WERI-Rb-1 (cell line): ENCODE measurements at regions not wholly inside any gene's neighbourhood (a gene's known extent, or its start where the extent isn't known, plus 50 kb on each side); places are given as distances from the start of the nearest gene placed in this dataset.

Experiments
- DNase-seq: peaks from one replicate; pipeline ENCODE4 v3.0.0-alpha.2; 2020
- H3K27ac ChIP-seq: fragments of 250-450 bp; sonication (Bioruptor Pico); 2 replicates; pipeline ENCODE4 v1.5.1; 2020; ENCODE audit warnings: mild to moderate bottlenecking, moderate library complexity
- H3K27me3 ChIP-seq: fragments of 250-450 bp; sonication (Bioruptor Pico); 2 replicates; pipeline ENCODE4 v1.5.1; 2021; ENCODE audit warnings: mild to moderate bottlenecking, low read depth, moderate library complexity; ENCODE audit not compliant: insufficient read depth, severe bottlenecking
- H3K36me3 ChIP-seq: fragments of 250-450 bp; sonication (Bioruptor Pico); 2 replicates; pipeline ENCODE4 v1.5.1; 2020; ENCODE audit warnings: mild to moderate bottlenecking, moderate library complexity
- H3K4me3 ChIP-seq: 2 replicates; pipeline ENCODE4 v1.5.1; 2011; ENCODE audit warnings: low read depth, mild to moderate bottlenecking, control low read depth, low read length
- H3K9me3 ChIP-seq: fragments of 250-450 bp; sonication (Bioruptor Pico); 2 replicates; pipeline ENCODE4 v1.5.1; 2021; ENCODE audit warnings: mild to moderate bottlenecking, moderate library complexity; ENCODE audit not compliant: severe bottlenecking
- TF ChIP-seq, protein P1 (sequence below): IDR thresholded peaks from 2 replicates; pipeline ENCODE4 v1.5.1; 2011; ENCODE audit warnings: low read depth, mild to moderate bottlenecking, control low read depth, inconsistent platforms, low read length

DNA sequence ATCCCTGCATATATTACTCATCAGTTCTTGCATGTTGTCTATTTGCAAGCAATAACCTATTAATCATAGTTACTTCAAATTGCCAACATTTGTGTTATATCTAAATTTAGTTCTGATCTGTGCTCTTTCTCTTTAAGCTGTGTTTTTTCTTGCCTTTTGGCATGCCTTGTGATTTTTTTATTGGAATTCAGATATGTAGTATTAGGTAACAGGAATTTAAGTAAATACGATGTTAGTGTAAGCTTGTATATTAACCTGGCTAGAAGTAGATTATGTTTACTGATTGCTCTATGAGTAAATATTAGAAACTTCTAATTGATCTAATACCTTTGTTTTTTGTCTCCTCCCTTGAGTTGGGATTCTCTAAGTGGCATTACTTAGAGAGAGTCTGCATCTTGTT is 718.9 kb upstream of the POT1 start:
- H3K4me3 ChIP-seq: no peak overlapping the region
- no peak for DNase-seq
- TF ChIP-seq, protein P1, sequence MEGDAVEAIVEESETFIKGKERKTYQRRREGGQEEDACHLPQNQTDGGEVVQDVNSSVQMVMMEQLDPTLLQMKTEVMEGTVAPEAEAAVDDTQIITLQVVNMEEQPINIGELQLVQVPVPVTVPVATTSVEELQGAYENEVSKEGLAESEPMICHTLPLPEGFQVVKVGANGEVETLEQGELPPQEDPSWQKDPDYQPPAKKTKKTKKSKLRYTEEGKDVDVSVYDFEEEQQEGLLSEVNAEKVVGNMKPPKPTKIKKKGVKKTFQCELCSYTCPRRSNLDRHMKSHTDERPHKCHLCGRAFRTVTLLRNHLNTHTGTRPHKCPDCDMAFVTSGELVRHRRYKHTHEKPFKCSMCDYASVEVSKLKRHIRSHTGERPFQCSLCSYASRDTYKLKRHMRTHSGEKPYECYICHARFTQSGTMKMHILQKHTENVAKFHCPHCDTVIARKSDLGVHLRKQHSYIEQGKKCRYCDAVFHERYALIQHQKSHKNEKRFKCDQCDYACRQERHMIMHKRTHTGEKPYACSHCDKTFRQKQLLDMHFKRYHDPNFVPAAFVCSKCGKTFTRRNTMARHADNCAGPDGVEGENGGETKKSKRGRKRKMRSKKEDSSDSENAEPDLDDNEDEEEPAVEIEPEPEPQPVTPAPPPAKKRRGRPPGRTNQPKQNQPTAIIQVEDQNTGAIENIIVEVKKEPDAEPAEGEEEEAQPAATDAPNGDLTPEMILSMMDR: no peak
- H3K27ac ChIP-seq: no peak overlapping the region
- no peaks in the 10 kb centered on the region for H3K9me3 ChIP-seq
- no peaks in the 10 kb centered on the region for H3K36me3 ChIP-seq
- no peaks in the 10 kb centered on the region for H3K27me3 ChIP-seq

DNA sequence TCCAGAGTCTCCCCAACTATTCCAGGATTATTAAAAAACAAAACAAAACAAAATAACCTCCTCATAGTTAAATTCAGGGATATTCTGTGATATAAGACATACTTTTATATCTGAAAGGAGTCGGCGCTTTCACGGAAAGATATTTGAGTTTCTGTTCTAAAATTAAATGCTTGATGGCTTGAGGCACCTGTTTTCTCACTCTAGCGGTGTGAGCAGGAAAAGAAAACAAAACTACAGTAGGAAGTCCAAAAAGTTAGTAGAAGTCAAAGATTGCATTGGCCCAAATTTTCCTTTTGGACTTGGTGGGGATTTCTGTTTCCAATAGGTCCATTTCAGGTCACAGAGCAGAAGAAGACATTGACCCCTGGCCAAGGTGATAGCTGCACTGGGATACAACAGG is 716.1 kb upstream of the POT1 start:
- DNase-seq: no peak
- Histone ChIP-seq H3K27ac (no peak overlapping the region), H3K4me3 (no peak overlapping the region), H3K27me3 (no peaks in the 10 kb centered on the region), H3K36me3 (no peaks in the 10 kb centered on the region), H3K9me3 (no peaks in the 10 kb centered on the region)
- TF ChIP-seq, protein P1: no peak

DNA sequence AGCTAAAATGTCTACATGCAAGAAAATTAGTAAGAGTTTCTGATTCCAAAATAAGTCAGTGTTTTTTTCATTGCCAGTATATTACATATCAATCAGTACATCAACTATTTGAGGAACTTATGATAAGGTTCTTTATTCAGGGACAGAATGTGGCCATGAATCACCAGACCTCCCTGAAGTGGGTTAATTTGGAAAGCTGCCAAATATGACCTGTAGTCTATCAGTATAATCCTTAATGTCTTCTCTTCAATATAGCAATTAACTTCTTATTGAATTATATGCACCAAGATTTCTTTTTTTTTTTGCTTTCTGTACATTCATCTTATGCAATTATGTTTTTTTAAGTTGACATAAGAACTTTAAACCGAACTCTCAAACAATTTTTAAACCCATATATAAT is 714.5 kb upstream of the POT1 start:
- no peaks in the 10 kb centered on the region for H3K9me3 ChIP-seq
- no peaks in the 10 kb centered on the region for H3K27me3 ChIP-seq
- no peak for DNase-seq
- H3K27ac ChIP-seq: no peak overlapping the region
- no peaks in the 10 kb centered on the region for H3K36me3 ChIP-seq
- H3K4me3 ChIP-seq: no peak overlapping the region
- TF ChIP-seq, protein P1: no peak

DNA sequence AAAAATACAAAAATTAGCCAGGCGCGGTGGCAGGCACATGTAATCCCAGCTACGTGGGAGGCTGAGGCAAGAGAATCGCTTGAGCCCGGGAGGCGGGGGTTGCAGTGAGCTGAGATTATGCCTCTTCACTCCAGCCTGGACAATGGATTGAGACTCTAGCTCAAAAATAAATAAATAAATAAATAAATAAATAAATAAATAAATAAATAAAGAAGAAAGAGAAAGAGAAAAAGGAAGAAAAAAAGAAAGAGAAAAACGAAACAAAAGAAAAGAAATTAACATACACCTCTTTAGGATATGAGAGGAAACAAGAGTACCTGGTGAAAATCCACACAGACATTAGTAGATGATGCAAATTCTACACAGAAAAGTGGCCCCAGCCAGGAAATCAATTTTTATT is 713.7 kb upstream of the POT1 start:
- Histone ChIP-seq H3K36me3 (no peaks in the 10 kb centered on the region), H3K27ac (no peak overlapping the region), H3K27me3 (no peaks in the 10 kb centered on the region), H3K4me3 (no peak overlapping the region), H3K9me3 (no peaks in the 10 kb centered on the region)
- DNase-seq: no peak
- TF ChIP-seq, protein P1: no peak

DNA sequence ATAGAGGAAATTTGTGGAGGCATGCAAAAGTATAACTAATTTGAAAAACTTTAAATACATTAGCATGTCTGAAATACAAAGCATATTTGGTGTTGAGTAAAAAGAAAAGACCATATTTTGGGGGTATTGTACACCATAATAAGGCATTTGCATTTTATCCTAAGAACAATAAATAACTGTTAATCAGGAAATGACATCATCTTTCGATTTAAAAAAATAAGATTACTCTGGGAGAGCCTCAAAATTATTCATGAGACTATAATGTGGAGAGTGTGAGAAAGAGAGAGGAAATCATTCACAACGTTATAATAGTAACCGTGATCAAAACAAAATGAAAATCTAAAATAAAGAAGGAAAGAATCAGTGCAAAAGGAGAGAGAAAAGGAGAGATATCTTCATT is 712.3 kb upstream of the POT1 start:
- H3K27ac ChIP-seq: no peak overlapping the region
- H3K9me3 ChIP-seq: peaks cover 2% of the 10 kb centered on the region
- TF ChIP-seq, protein P1: no peak
- H3K4me3 ChIP-seq: no peak overlapping the region
- DNase-seq: no peak
- no peaks in the 10 kb centered on the region for H3K36me3 ChIP-seq
- H3K27me3 ChIP-seq: no peaks in the 10 kb centered on the region

DNA sequence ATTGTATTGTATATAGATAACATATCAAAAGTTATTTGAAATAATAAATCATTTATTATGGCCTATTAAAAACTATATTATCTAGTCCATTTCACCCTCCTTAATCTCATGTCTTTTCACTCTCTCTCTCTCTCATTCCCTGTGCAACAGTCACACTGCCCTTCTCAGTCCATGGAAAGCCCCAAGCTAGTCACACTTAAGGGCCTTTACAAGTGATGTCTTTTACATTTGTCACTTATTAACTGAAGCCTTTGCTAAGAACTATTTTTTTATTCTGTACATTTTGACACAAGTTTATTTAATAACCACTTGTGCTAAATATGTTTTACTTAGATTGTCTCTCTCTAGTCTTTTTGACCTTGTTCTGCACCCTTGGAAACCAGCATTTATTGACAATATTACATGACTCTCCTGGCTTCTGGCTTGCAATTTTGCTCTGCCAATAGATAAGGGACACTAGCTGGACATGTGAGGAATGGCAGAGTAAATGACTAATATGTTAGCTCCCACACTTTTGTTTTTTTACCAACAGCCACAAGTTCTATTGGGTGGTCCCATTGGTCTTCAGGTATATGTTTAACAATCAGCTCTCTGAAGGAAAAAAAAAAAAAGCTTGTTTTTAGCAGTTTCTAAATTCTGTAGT is 706.8 kb upstream of the POT1 start:
- TF ChIP-seq, protein P1: no peak
- Histone ChIP-seq H3K27me3 (no peaks in the 10 kb centered on the region), H3K27ac (no peak overlapping the region), H3K4me3 (no peak overlapping the region), H3K36me3 (no peaks in the 10 kb centered on the region), H3K9me3 (peaks cover 2% of the 10 kb centered on the region)
- no peak for DNase-seq
